GM10248 (cell line): ENCODE measurements at regions not wholly inside any gene's neighbourhood (a gene's known extent, or its start where the extent isn't known, plus 50 kb on each side); places are given as distances from the start of the nearest gene placed in this dataset.
A peak's percentile ranks its signal among the peaks of the same experiment; 100 is the strongest.

Experiments
- CTCF ChIA-PET: fragments of 300-600 bp; sonication (Branson Sonifier 250); formaldehyde crosslinking; extraction: SDS; loops from one replicate; lab custom pipeline; 2021; ENCODE audit warnings: antibody characterized with exemption; lab: Yijun Ruan, JAX
- POLR2A ChIA-PET: fragments of 350-650 bp; sonication (Branson Sonifier 250); formaldehyde crosslinking; extraction: SDS; loops from one replicate; lab custom pipeline; 2020; ENCODE audit warnings: antibody characterized with exemption; lab: Yijun Ruan, JAX
- DNase-seq: peaks from one replicate; pipeline ENCODE4 v3.0.0; 2012; ENCODE audit errors: extremely low spot score
- CTCF ChIP-seq: IDR thresholded peaks from 2 replicates; pipeline ENCODE4 v1.5.1; 2012; ENCODE audit warnings: mild to moderate bottlenecking, low read depth; ENCODE audit errors: extremely low read depth, missing control alignments, control extremely low read depth

- TF ChIP-seq CTCF = no peak
- ChIA-PET POLR2A (no interaction called here), CTCF (no interaction called here)
- DNase-seq = no peak
These were observed 430.9 kb downstream of the CHSY3 start for GRCh38 chr5:130335117-130335516.

GRCh38 chr5:130333089-130333488 is 428.8 kb downstream of the CHSY3 start:
- POLR2A ChIA-PET = no interaction called here
- CTCF ChIA-PET = no interaction called here
- TF ChIP-seq CTCF = no peak
- no peak for DNase-seq

- TF ChIP-seq CTCF = no peak
- DNase-seq = no peak
- POLR2A ChIA-PET = no interaction called here
- CTCF ChIA-PET = no interaction called here
These were observed 427.1 kb downstream of the CHSY3 start for GRCh38 chr5:130331332-130331731.

- POLR2A ChIA-PET = no interaction called here
- no peak for DNase-seq
- CTCF ChIA-PET = no interaction called here
- no peak for TF ChIP-seq CTCF
These were observed 420.8 kb downstream of the CHSY3 start for GRCh38 chr5:130324953-130325671.

- DNase-seq = peak; percentile 18
- TF ChIP-seq CTCF = no peak
- ChIA-PET POLR2A (no interaction called here), CTCF (no interaction called here)
These were observed 419.7 kb downstream of the CHSY3 start for GRCh38 chr5:130323804-130324454.

GRCh38 chr5:130321931-130322330 is 417.7 kb downstream of the CHSY3 start:
- ChIA-PET POLR2A (no interaction called here), CTCF (no interaction called here)
- no peak for DNase-seq
- TF ChIP-seq CTCF = no peak
